K562 (cell line): ENCODE measurements at regions not wholly inside any gene's neighbourhood (a gene's known extent, or its start where the extent isn't known, plus 50 kb on each side); places are given as distances from the start of the nearest gene placed in this dataset.

ENCODE experiments used
- DDX20 ChIP-seq: fragments of 450-650 bp; IDR thresholded peaks from 2 replicates; pipeline ENCODE4 v1.6.1; 2016; ENCODE audit warnings: missing genetic modification characterization, low read depth, mild to moderate bottlenecking, missing compliant biosample characterization, moderate library complexity
- DLX4 ChIP-seq: fragments of 250-450 bp; sonication (Bioruptor Pico); IDR thresholded peaks from 2 replicates; pipeline ENCODE4 v1.6.1; 2021; ENCODE audit warnings: mild to moderate bottlenecking
- TBP ChIP-seq: optimal IDR thresholded peaks from 2 replicates; pipeline ENCODE3; 2011; ENCODE audit warnings: low read depth, low read length, improper control_type of control experiment
- ZNF316 ChIP-seq: fragments of 450-650 bp; IDR thresholded peaks from 2 replicates; pipeline ENCODE4 v1.6.1; 2016
- ZNF644 ChIP-seq: fragments of 200-800 bp; sonication (Bioruptor generic); IDR thresholded peaks from 2 replicates; pipeline ENCODE4 v1.6.1; 2016; ENCODE audit warnings: low read depth, missing genetic modification characterization, missing compliant biosample characterization
- TF ChIP-seq, protein P1 (sequence below): fragments of 450-650 bp; IDR thresholded peaks from 2 replicates; pipeline ENCODE4 v1.6.1; 2017; ENCODE audit warnings: antibody characterized with exemption, mild to moderate bottlenecking

DNA sequence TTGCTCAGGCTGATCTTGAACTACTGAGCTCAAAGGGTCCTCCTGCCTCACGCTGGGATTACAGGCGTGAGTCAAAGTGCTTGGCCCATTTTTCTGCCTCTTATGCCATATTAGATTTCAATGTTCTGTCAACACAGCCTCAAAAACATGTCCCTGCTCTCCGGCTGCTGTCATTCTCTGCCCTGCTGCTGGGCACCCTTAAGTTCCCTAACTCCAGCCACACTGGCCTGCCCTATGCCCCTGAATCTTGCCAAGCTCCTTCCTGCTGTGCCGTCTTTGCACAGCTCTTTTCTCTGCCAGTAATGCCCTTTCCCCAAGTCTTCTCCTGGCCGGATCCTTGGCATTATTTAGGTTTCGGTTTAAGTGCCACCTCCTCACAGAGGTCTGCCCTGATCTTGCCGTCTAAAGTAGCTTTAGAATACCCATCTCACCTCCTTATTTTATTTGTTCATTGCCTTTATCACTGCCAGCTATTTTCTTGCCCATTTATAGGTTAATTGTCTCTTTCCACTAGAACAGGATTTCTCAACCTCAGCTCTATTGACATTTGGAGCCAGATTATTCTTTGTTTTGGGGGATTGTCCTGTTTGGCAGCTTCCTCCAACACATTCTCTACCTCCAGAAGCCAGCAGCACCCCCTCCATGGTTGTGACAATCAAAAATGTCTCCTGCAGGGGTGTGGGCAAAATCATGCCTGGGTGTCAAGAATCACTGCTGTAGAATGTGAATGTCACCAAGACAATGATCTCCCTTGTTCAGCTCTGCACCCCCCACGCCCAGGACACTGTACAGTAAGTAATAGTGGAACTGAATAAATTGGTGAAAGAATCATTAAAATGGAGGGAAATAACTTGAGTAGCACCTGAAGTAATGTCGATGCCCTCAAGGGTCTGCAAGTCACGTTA lies 168.2 kb downstream of the CYLD start (continued):
- TF ChIP-seq DDX20 = no peak
- TF ChIP-seq ZNF644 (tag) = no peak
- no peak for TF ChIP-seq DLX4 (CRISPR knock-in tag)
- no peak for TF ChIP-seq ZNF316
- TF ChIP-seq TBP = no peak
- TF ChIP-seq, protein P1, sequence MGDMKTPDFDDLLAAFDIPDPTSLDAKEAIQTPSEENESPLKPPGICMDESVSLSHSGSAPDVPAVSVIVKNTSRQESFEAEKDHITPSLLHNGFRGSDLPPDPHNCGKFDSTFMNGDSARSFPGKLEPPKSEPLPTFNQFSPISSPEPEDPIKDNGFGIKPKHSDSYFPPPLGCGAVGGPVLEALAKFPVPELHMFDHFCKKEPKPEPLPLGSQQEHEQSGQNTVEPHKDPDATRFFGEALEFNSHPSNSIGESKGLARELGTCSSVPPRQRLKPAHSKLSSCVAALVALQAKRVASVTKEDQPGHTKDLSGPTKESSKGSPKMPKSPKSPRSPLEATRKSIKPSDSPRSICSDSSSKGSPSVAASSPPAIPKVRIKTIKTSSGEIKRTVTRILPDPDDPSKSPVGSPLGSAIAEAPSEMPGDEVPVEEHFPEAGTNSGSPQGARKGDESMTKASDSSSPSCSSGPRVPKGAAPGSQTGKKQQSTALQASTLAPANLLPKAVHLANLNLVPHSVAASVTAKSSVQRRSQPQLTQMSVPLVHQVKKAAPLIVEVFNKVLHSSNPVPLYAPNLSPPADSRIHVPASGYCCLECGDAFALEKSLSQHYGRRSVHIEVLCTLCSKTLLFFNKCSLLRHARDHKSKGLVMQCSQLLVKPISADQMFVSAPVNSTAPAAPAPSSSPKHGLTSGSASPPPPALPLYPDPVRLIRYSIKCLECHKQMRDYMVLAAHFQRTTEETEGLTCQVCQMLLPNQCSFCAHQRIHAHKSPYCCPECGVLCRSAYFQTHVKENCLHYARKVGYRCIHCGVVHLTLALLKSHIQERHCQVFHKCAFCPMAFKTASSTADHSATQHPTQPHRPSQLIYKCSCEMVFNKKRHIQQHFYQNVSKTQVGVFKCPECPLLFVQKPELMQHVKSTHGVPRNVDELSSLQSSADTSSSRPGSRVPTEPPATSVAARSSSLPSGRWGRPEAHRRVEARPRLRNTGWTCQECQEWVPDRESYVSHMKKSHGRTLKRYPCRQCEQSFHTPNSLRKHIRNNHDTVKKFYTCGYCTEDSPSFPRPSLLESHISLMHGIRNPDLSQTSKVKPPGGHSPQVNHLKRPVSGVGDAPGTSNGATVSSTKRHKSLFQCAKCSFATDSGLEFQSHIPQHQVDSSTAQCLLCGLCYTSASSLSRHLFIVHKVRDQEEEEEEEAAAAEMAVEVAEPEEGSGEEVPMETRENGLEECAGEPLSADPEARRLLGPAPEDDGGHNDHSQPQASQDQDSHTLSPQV = no peak
